Hematopoietic multipotent progenitor cell treated with erythropoietin and hydrocortisone succinate and interleukin-3 and kit ligand, for 17 days (in vitro differentiated cells): ENCODE measurements at regions not wholly inside any gene's neighbourhood (a gene's known extent, or its start where the extent isn't known, plus 50 kb on each side); places are given as distances from the start of the nearest gene placed in this dataset.

Experiments used
- DNase-seq: peaks from one replicate; pipeline ENCODE4 v3.0.0-alpha.2; 2015; ENCODE audit warnings: low spot score

- DNase-seq = no peak
Observed at GRCh38 chr5:4387290-4387689, 752.8 kb upstream of the ADAMTS16 start.

GRCh38 chr5:4395752-4396151 lies 744.4 kb upstream of the ADAMTS16 start:
- no peak for DNase-seq

GRCh38 chr5:4405614-4406219 lies 734.4 kb upstream of the ADAMTS16 start:
- DNase-seq = no peak

- DNase-seq = no peak
Observed at GRCh38 chr5:4410151-4410550, 730.0 kb upstream of the ADAMTS16 start.

GRCh38 chr5:4411664-4412063 lies 728.5 kb upstream of the ADAMTS16 start:
- no peak for DNase-seq

- DNase-seq = no peak
Observed at GRCh38 chr5:4413996-4414395, 726.1 kb upstream of the ADAMTS16 start.

- no peak for DNase-seq
Observed at GRCh38 chr5:4418084-4418483, 722.0 kb upstream of the ADAMTS16 start.

- DNase-seq = no peak
Observed at GRCh38 chr5:4419281-4419680, 720.8 kb upstream of the ADAMTS16 start.

- no peak for DNase-seq
Observed at GRCh38 chr5:4420177-4420576, 720.0 kb upstream of the ADAMTS16 start.

GRCh38 chr5:4420681-4421080 lies 719.4 kb upstream of the ADAMTS16 start:
- no peak for DNase-seq

GRCh38 chr5:4422247-4422646 lies 717.9 kb upstream of the ADAMTS16 start:
- no peak for DNase-seq

- DNase-seq = no peak
Observed at GRCh38 chr5:4424895-4425294, 715.2 kb upstream of the ADAMTS16 start.

GRCh38 chr5:4440536-4440935 lies 699.6 kb upstream of the ADAMTS16 start:
- no peak for DNase-seq

GRCh38 chr5:4442221-4442620 lies 697.9 kb upstream of the ADAMTS16 start:
- DNase-seq = no peak

- DNase-seq = no peak
Observed at GRCh38 chr5:4447657-4448056, 692.5 kb upstream of the ADAMTS16 start.

GRCh38 chr5:4453655-4454054 lies 686.5 kb upstream of the ADAMTS16 start:
- no peak for DNase-seq

GRCh38 chr5:4479426-4479825 lies 660.7 kb upstream of the ADAMTS16 start:
- DNase-seq = no peak

GRCh38 chr5:4480528-4481349 lies 659.4 kb upstream of the ADAMTS16 start:
- DNase-seq = no peak

- no peak for DNase-seq
Observed at GRCh38 chr5:4487581-4487980, 652.5 kb upstream of the ADAMTS16 start.

- DNase-seq = no peak
Observed at GRCh38 chr5:4511996-4512656, 628.0 kb upstream of the ADAMTS16 start.

- DNase-seq = no peak
Observed at GRCh38 chr5:4513381-4513780, 626.7 kb upstream of the ADAMTS16 start.

- DNase-seq = no peak
Observed at GRCh38 chr5:4514067-4514648, 626.0 kb upstream of the ADAMTS16 start.
